K562 (cell line): ENCODE measurements at regions not wholly inside any gene's neighbourhood (a gene's known extent, or its start where the extent isn't known, plus 50 kb on each side); places are given as distances from the start of the nearest gene placed in this dataset.

Experiments used
- CHD7 ChIP-seq: fragments of 200-600 bp; sonication (generic); IDR thresholded peaks from one replicate; pipeline ENCODE4 v1.6.1; 2012; ENCODE audit warnings: mild to moderate bottlenecking, low read depth, low read length, inconsistent platforms
- KAT8 ChIP-seq: fragments of 450-650 bp; IDR thresholded peaks from 2 replicates; pipeline ENCODE4 v1.6.1; 2016; ENCODE audit warnings: low read depth, mild to moderate bottlenecking
- RBM39 ChIP-seq: fragments of 200-400 bp; formaldehyde crosslinking; optimal IDR thresholded peaks from 2 replicates; pipeline ENCODE3; 2018; ENCODE audit warnings: low read depth, low read length
- THAP7 ChIP-seq: fragments of 250-450 bp; sonication (Bioruptor Pico); IDR thresholded peaks from 2 replicates; pipeline ENCODE4 v1.5.0; 2021
- ZNF318 ChIP-seq, 2 experiments: fragments of 450-650 bp; IDR thresholded peaks; 2 replicates each; pipeline ENCODE4 v1.6.1; 2016; ENCODE audit warnings: mild to moderate bottlenecking in 2 of 2, borderline replicate concordance in 1 of 2, low read depth in 1 of 2, moderate library complexity in 1 of 2
- ZNF436 ChIP-seq: fragments of 250-450, 450-650 bp; sonication (Bioruptor Pico); formaldehyde crosslinking; IDR thresholded peaks from 2 replicates; pipeline ENCODE4 v1.7.0; 2020; ENCODE audit warnings: mild to moderate bottlenecking
- ZNF830 ChIP-seq: fragments of 250-450 bp; sonication (Bioruptor Pico); IDR thresholded peaks from 2 replicates; pipeline ENCODE4 v1.5.0; 2021; ENCODE audit warnings: mild to moderate bottlenecking

- TF ChIP-seq ZNF318 (IDR thresholded peaks at IDR 0.05; ENCODE audit: borderline replicate concordance in 1 of 2, low read depth in 1 of 2) (no peak), KAT8 (no peak), ZNF830 (CRISPR knock-in tag) (no peak), CHD7 (no peak), ZNF436 (no peak), RBM39 (no peak), THAP7 (CRISPR knock-in tag) (no peak)
Measured at GRCh38 chr7:142645777-142646176, 103.5 kb upstream of the PRSS1 start (continued).
